Lung microvascular endothelial cell (primary cell): ENCODE measurements at regions not wholly inside any gene's neighbourhood (a gene's known extent, or its start where the extent isn't known, plus 50 kb on each side); places are given as distances from the start of the nearest gene placed in this dataset.
A peak's percentile ranks its signal among the peaks of the same experiment; 100 is the strongest.

ENCODE experiments used
- DNase-seq, 2 donors: peaks; one replicate each; pipeline versions ENCODE4 v3.0.0 to v3.0.0-alpha.2; 2010; ENCODE audit warnings: low read depth in 2 of 2

DNA sequence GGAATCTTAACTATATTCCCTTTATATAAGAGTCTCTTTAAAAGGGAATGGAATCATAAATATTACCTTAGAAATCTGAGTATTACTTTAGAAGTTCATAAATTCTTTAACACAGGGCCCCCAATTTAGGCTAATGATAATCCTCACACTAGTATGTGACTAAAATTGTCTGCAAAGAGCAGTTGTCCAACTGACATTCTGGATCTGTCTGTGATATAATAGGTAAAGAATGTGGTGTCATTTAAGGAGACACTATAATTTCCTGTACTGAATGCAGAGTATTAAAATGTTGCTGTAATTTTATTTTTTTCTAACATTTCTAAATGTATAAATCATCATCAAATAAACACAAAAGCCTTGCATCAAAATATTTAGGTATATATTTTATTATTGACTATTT lies 128.5 kb upstream of the DST start:
- peak in 1 of 2 donors; percentile 43 for DNase-seq

DNA sequence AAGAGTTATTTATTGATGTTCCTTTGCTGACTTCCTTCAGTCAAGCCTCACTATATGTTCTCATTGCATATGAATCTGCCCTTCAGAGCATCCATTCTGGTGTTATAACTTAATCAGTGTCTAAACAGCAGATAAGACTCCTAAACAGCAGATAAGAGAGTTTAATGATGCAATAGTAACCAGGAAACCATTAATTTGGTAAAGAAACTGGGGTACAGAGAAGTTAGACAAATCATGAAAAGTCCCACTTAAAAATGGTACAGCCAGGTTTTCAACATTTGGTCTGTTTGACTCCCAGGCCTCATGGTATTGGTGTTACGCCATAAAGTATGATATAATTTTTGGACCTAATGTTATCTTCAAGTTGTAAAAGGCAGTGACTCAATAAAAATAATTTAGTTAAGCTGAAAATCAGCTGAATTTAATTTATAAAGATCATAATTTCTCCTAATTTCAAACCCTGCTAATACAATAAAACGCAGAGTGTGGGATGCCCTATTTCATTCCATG lies 127.4 kb upstream of the DST start:
- DNase-seq = no peak

DNA sequence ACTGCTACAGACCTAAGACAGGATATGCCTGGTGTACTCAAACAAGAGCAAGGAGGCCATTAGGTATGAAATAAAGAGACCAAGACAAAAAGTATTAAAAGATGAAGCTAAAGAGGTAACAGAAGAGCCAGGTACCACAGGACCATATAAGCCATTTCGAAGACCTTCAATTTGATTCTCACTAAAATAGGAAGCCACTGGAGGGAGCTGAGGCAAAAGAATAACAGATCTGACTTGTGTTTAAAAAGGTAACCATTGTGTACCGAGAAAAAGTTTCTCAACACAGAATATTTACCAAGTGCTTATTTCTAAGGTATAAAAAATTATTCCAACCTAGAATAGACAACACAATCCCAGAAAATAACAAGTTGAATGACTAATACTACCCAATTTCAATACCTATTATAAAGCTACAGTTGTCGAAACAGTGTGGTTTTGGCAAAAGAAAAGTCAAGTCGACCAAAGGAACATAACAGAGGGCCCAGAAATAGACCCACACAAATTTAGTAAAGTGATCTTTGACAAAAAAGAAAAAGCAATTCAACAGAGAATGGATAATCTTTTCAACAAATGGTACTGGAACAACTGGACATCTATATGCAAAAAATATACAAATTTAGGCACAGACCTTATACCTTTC lies 125.3 kb upstream of the DST start:
- DNase-seq = peak; percentile 20 to 34

DNA sequence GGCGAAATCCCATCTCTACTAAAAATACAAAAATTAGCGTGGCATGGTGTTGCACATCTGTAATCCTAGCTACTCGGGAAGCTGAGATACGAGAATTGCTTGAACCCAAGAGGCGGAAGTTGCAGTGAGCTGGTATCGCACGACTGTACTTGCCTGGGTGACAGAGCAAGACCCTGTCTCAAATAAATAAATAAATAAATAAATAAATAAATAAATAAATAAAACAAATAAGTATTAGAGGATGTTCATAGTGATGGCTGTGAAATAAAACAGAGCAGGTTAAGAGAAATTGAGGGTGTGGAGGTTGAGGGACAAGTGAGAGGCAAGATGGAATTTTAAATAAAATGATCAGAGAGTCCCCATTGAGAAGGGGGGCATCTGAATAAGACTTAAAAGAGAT lies 124.7 kb upstream of the DST start:
- DNase-seq = no peak

DNA sequence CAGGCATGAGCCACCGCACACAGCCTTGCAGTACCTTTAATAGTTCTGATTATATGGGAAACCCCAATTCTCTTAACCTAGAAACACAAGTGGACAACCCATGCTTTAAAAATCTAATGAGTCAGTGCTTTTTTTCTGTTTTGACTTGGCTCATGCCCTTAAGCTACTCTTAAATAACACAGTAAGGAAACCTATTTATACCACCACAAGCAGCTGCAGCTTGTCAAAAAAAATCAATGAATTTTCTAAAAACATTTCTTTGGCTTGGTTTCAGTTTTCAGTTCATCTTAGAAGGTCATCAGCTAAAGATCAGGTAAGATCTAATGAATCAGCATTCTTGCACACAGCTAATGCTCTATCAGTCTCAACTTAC lies 124.1 kb upstream of the DST start:
- DNase-seq = peak in 1 of 2 donors; percentile 70

DNA sequence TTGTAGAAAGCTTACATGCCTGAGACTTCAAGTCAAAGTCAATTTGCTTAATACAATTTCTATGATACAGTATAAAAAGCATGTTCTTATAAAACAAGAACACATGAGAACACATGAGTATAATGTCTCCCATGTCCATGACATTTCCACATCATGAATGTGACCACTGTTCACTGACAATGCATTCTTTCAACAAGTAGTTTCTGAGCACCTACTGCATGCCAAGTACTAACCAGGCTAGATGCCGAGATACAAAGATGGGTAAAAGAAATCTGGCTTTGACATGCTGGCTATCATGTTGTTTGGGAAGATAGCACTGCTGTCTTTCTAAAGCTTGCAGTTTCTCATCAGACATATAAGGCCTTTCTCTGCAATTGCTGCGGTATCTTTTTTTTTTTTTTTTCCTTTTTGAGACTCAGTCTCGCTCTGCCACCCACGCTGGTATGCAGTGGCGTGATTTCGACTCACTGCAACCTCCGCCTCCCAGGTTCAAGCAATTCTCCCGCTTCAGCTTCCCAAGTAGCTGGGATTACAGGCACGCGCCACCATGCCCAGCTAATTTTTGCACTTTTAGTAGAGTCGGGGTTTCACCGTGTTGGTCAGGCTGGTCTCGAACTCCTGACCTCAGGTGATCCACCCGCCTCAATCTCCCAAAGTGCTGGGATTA lies 123.6 kb upstream of the DST start:
- DNase-seq = no peak

DNA sequence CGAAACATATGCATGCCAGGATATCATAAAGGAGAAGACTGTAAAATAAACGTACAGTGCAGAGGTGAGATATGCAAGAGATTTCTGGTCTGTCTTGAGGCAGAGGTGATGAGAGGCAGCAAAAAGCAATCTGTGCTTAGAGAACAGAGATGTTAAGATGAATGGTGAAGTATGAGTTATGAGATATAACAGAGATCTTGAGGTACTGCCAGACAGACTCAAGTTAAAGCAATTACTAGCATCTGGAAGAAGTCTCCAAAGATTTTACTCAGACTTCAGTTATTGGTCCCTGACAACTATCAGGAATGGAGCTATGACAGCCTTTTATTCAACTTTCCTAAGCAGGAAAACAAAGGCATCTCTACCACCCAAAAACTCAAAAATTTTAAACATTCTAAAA lies 122.8 kb upstream of the DST start:
- no peak for DNase-seq

DNA sequence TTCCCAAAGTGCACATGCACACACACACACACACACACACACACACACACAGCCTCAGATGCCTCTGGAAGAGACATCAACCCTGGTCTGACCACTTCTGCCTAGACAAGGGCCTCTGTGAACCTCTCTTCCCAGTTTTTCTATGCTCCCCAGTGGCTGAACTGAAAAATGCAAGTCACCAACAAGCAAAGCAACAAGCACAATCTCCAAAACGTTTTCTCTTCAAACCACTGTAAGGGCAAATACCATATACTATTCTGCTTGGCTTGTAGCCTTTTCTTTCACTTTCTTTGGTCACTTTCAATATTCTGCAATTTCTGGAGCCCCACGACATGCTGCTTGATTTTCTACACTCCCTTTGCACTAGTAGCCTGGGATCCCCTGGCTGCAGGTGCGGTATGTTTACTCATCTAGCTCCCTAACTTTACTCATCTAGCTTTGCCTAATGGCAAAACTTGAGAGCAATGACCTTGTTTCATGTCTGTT lies 121.4 kb upstream of the DST start:
- DNase-seq = peak; percentile 55 to 68

DNA sequence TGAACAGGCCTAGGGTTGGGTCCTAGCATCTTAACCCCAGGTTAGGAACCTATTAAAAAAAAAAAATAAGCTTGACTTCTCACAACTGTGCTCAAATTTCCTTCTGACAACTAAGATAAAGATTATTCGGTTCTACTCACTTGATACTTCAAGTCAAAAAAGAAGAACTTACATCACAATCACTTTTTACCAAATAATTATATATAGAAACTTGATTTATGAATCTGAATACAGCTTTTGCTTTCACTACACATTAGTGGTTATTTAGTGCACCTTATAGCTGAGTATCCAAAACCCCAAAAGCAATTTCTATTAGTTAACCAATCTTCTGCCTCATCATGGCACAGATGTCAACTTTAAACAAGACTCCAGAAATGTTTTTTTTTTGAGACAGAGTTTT lies 119.0 kb upstream of the DST start:
- no peak for DNase-seq

DNA sequence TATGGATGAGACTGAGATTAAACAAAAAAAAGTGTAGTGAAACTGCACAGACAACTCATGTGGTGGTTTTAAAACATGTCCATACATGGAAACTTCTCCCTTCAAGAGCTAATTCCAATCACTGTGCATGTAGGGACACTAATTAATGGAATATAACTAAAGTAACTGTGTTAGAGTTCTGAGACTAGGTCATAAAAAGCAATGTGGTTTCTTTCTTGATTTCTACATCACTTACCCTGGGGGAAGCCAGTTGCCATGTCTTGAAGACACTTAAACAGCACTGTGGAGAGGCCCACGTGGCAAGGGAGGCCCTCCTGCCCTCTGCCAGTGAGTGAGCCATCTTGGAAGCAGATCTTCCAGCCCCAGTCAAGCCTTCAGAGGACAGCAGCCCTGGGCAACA lies 118.2 kb upstream of the DST start:
- DNase-seq = no peak

DNA sequence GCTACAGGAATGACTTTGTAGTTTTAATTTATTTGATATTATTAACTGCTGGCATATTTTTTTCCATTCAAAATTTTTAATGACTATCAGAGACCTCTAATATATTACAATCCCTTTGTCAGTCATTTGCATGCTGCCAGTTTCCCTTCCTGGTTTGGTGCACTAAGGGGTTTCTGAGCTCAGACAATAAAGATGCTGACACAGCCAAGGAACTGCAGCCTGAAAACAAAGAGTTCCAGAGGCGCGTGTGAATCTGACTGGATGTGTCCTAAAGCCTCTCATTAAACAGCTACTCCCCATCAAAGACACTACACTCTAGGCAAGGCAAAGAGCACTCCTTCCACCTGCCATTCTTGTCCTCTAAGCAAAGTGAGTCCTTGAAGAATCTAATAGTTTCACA lies 116.8 kb upstream of the DST start:
- peak in 1 of 2 donors; percentile 44 for DNase-seq

DNA sequence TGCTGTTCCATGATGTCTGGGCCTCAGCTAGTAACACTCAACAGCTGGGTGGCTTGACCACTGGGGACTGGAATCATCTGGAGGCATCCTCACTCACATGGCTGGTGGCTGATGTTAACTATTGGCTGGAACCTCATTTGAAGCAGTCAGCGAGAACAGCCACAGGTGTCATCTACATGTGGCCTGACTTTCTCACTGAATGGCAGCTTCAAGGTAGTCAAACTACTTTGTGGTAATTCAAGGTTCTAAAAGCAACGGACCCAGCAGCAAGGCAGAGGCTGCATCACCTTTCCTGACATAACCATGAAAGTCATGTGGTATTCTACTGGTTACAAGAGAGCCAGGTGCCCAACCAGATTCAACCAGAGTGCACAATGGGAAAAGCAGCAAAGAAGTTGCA lies 115.9 kb upstream of the DST start:
- no peak for DNase-seq

DNA sequence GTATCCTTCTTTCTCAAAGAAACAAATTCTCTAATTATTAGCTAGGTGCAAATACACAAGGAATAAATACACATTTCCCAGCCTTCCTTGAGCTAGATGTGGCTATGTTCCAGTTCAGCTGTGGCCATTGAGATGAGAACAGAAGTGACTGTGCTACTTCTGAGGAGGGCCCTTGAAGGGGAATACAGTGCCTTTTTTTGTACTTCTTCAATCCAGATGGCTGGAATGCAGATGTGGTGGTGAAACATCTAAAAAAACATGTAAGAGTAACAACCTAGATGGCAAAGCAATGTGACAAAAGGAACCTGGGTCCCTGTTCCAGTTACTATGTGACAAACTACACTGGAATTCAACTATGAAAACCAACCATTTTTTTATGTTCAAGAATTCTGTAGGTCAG lies 115.4 kb upstream of the DST start:
- no peak for DNase-seq

DNA sequence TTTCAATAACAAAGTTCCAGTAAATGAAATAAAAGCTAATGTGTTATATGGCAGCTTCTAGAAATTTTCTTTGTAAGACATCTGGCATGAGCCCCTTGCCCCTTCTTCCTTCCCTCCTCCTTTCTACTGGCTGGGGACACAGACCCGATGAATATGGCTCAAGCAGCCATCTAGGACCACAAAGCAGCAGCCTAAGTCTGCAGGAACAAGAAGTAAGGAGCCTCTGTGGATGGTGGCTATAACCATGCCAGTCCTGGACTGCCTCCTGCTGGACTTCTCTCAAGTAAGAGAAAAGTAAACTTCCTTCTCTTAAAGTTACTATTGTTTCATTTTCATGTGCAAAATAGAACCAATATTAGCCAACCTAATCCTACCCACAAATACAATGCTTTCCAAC lies 114.9 kb upstream of the DST start:
- DNase-seq = peak; percentile 47 to 78

DNA sequence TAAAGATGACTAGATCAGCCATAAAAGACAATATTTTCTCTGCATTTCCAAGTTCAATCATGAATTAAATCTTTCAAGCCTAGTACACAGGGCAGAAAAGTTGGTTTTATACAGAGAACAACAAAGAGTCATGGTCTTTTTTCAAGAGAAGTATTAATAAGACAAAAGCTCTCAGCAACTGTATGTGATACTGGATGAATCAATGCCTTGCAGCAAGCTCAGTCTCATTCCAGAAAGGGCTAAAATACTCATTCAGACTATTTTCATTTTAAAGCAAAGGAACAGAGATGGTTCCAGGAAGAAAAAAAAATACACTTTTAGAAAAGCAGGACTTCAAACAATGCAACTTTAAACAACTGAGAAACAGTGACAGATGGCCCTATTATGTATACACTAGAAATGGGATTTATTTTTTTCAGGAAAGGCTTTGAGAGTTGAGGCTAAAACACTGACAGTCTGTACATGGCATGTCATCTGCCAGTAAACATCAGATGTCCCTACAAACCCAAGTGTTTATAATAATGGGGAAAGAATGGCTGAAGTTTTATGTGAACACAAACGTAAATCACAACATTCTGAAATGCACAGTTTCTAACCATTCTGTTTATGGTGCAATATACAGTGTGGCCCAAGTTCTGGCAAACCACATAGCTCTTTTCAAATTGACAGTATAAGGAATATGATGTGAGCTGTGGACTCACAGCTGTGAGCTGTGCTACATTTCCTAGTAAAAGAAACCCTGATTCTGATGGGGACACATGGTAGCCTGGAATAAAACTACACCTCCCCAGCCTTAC lies 114.3 kb upstream of the DST start:
- no peak for DNase-seq

DNA sequence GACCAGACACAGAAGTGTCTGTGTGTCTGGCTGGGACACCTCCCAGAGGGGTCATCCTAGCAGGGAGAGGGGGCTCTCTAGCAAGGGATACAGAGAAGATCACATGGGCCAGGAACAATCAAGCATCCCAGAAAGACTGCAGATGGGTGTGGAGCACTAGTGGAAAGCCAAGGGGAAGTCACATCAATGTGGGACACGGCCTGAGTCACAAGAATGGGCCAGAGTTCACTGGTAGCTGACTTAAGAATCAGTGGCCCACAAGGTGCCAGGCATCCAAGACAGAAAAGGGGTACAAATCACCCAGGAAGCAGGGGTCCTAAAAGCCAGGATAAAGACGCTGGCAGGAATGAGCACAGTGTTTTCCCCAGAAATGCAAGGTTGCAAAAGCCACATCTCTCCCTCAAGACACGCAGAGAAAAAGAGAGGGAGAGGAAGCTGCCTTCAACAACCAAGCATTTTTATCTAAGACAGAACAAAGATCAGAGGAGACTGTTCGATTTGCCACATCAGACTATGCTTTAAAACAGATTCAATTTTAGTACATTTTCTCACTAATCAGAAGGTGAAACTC lies 113.6 kb upstream of the DST start:
- DNase-seq = peak in 1 of 2 donors; percentile 40

DNA sequence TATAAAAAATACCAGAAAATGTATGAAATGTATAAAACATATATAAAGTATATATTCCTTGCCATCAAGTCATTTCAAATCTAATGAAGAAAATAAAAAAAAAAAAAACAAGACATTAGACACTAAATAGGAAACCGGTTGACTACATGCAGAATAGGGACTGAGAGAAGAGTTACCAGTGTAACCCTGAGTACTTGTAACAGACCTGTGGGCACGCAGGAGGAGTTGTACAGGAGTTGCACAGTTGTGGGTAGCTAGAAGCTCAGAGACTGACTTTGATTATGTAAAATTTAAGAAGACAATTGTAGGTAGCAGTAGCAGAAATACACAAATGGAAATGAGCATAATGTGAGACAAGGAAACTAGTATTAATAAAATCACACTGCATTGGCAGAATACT lies 112.4 kb upstream of the DST start:
- DNase-seq = no peak

DNA sequence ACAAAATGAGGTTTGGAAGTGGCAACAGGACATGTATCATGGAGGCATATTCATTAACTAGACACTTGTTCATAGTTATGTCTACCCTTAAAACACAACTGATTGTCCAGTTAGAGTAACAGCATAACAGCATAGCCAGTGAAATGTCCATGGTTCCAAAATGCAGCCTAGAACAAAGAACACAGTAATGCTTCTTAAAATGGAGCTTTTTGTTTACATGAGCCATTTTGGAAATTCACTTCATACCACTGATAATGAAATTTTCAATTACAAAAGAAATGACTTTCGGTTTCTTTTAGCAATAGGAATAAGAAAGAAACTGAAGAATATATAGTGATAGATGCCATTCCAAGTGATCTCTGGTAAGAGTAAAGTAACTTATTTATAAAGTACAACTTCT lies 111.1 kb upstream of the DST start:
- no peak for DNase-seq

DNA sequence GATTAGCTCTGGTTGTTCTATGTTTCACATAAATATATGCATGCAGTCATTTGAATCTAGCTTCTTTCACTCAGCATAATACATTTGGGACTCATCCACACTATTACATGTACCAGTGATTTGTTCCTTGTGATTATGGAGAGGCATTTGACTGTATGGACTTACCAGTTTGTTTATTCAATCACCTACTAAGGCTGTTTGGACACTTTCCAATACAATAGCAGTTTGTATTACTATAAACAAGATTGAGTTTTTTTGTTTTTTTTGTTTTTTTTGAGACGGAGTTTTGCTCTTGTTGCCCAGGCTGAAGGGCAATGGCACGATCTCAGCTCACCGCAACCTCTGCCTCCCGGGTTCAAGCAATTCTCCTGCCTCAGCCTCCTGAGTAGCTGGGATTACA lies 109.8 kb upstream of the DST start:
- no peak for DNase-seq

DNA sequence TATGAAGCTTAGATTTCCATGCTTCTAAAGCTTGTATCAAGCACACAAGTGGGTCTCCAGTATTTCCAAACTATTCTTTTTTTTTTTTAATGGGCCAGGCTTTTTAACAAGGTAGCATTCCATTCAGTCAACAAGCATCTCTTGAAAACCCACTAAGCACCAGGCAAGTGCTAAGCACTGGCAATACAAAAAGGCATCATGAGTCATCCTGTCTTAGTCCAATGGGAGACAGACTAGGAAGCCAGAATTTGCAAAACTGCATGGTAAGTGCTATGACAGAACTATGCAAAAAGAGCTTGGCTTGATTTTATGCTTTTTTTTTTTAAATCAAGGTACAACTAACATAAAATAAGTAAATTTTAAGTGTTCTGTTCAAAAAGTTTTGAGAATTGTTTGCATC lies 109.3 kb upstream of the DST start:
- peak in 1 of 2 donors; percentile 56 for DNase-seq

DNA sequence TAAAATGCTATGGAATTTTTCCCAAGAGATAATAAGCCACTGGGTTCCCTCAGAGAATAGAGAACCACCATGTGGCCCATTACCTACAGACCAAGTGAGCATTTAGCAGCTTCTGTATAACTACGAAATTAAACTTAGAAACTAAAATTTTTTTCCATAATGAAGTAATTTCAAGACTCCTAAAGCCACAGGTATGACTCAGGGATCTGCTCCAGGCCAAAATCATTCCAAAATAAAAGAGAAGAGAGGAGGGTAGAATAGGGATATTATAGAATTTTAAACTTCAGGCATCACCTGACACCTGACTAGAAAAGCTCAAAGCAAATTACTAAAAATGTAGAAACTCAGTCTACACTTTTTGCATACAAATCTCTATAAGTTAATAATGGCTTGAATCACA lies 108.9 kb upstream of the DST start:
- DNase-seq = no peak

DNA sequence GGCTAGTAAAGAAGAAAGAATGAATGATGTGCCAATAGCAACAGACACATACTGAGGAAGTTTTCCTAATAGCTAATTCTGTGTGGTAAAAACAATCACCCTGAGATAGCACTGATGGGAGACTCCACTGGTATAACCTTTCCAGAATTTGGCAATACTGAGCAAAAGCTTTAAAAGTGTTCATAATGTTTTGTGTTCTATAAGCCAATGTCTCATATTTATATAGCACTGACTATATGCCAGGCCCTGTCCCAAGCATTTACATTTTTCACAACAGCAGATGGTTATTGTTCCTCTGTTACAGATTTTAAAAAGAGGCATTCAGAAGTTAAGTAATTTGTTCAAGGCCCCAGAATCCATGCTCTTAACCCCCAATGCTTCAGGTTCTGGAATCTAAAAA lies 108.0 kb upstream of the DST start:
- DNase-seq = no peak
